ENCODE measurements at regions not wholly inside any gene's neighbourhood (a gene's known extent, or its start where the extent isn't known, plus 50 kb on each side); places are given as distances from the start of the nearest gene placed in this dataset.
"Not testable (repeated sequence)": the region's sequence is repeated elsewhere in the genome, so short reads cannot be mapped to it uniquely, and the experiment has no call there.

DNA sequence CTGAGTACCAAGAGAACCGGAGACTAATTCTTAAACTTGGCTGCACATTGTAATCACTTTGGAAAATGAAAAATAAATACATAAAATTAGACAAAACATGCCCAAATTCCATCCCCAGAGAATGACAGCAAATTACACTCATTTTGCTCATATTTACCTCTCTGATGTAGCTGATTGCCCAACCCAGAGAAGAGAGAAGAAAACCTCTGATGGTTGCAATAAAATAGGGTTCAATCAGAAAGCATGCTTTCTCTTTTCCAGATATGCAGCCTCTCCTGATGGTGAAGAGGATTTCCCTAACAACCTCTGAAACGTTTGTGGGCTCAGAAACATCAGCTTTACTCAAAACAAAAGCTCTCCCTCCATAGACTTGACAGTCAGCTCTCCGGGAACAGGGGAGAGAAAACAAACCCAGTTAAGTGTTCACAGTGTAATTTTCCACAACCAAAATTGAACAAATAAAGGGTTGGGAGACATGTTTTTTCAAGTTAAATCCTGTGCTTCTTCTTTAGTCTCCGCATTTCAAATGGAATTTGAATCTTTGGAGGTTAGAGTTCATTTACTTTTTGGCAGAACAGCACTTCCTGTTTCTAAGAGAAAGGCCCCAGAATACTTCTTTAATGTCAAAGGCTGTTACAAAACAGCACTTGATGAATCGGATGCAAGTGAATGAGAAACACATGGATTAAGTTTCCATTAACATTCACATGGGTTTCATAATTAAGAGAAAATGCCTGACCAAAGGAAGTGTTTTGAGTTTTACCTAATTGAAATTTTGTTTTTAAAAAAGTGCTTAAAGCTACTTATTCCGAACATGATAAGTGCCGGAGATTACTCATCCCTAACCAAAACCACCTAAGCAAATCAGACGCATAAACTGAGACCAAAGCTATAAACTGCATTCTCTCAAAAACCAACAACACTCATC, 570.1 kb upstream of the SYT4 start:
- Histone ChIP-seq H3K4me1 (ENCODE audit: insufficient read depth, low read length) (peaks cover 33% of the 10 kb centered on the region), H3K36me3 (ENCODE audit: insufficient read depth, low read length) (no peaks in the 10 kb centered on the region), H3K4me3 (ENCODE audit: low read length) (no peak overlapping the region), H3K9me3 (ENCODE audit: insufficient read depth, low read depth, low read length) (no peaks in the 10 kb centered on the region), H3K27ac (ENCODE audit: low read depth, low read length) (peak overlapping the region; percentile 76), H3K27me3 (ENCODE audit: insufficient read depth, low read length) (no peaks in the 10 kb centered on the region), H3K9ac (ENCODE audit: low read depth, low read length) (peak overlapping the region; percentile 47; the same call in 1 of the 2 replicates)
- WGBS = 54% methylated on average over 6 of the region's 8 CpGs

DNA sequence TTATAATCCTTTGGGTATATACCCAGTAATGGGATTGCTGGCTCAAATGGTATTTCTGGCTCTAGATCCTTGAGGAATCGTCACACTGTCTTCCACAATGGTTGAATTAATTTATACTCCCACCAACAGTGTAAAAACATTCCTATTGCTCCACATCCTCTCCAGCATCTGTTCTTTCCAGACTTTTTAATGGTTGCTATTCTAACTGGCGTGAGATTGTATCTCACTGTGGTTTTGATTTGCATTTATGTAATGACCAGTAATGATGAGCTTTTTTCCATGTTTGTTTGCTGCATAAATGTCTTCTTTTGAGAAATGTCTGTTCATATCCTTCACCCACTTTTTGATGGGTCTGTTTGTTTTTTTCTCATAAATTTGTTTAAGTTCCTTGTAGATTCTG, 572.5 kb upstream of the SYT4 start:
- H3K27me3 ChIP-seq (ENCODE audit: insufficient read depth, low read length); H3K27ac ChIP-seq (ENCODE audit: low read depth, low read length); H3K36me3 ChIP-seq (ENCODE audit: insufficient read depth, low read length); H3K4me3 ChIP-seq (ENCODE audit: low read length); H3K9ac ChIP-seq (ENCODE audit: low read depth, low read length); H3K9me3 ChIP-seq (ENCODE audit: insufficient read depth, low read depth, low read length): not testable (repeated sequence)
- 100% methylated on average over 2 of the region's 2 CpGs for WGBS
- H3K4me1 ChIP-seq (ENCODE audit: insufficient read depth, low read length) = peaks cover 33% of the 10 kb centered on the region

DNA sequence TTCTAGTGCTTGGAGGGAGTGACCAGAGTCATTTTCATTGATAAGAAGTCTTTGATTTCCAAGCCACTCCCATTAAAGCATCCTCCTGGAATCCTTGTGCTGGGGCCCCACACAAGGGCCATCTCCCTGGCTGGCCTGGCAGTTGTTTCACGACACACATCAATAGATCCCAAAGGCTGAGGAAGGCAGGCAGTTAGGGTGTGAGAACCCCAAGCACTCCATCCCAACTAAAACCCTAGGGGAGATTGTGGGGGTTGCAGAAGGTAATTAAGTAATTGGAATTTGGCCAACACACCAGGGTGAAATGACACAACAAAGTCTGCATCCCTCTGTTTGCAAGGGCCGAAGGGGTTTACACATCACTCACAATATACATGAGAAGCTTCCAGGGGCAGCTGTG, 578.1 kb upstream of the SYT4 start:
- H3K9ac ChIP-seq (ENCODE audit: low read depth, low read length) = no peak overlapping the region
- WGBS = 97% methylated on average over 2 of the region's 2 CpGs

DNA sequence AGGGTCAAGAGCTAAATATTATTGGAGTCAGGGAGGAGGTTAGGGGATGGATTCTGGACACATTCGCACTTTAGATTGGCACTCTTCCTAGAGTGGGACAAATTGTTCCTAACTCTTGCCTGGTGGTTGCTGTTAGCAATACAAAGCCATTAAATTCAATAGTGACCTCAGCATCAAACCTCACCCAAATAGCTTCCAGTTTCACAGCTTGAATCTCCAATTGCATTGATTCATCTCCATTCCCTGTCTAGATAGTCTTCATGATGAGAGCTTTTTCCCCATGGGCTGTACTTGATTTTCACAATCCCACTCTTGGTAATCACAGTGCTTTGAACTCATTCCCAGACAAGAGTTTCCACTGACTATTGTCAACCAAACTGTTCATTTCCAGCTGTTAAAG, 585.9 kb upstream of the SYT4 start:
- H3K9ac ChIP-seq (ENCODE audit: low read depth, low read length) = no peak overlapping the region
- H3K27ac ChIP-seq (ENCODE audit: low read depth, low read length) = no peak overlapping the region
- H3K4me1 ChIP-seq (ENCODE audit: insufficient read depth, low read length) = no peaks in the 10 kb centered on the region
- H3K36me3 ChIP-seq (ENCODE audit: insufficient read depth, low read length) = no peaks in the 10 kb centered on the region
- 95% methylated on average over 1 of the region's 1 CpG for WGBS
- no peak overlapping the region for H3K4me3 ChIP-seq (ENCODE audit: low read length)
- no peaks in the 10 kb centered on the region for H3K9me3 ChIP-seq (ENCODE audit: insufficient read depth, low read depth, low read length)
- no peaks in the 10 kb centered on the region for H3K27me3 ChIP-seq (ENCODE audit: insufficient read depth, low read length)

More for the DNA sequence above, 578.1 kb upstream of the SYT4 start:
- H3K27ac ChIP-seq (ENCODE audit: low read depth, low read length) = no peak overlapping the region
- H3K36me3 ChIP-seq (ENCODE audit: insufficient read depth, low read length) = no peaks in the 10 kb centered on the region
- no peak overlapping the region for H3K4me3 ChIP-seq (ENCODE audit: low read length)
- no peaks in the 10 kb centered on the region for H3K27me3 ChIP-seq (ENCODE audit: insufficient read depth, low read length)
- H3K9me3 ChIP-seq (ENCODE audit: insufficient read depth, low read depth, low read length) = no peaks in the 10 kb centered on the region
- no peaks in the 10 kb centered on the region for H3K4me1 ChIP-seq (ENCODE audit: insufficient read depth, low read length)

DNA sequence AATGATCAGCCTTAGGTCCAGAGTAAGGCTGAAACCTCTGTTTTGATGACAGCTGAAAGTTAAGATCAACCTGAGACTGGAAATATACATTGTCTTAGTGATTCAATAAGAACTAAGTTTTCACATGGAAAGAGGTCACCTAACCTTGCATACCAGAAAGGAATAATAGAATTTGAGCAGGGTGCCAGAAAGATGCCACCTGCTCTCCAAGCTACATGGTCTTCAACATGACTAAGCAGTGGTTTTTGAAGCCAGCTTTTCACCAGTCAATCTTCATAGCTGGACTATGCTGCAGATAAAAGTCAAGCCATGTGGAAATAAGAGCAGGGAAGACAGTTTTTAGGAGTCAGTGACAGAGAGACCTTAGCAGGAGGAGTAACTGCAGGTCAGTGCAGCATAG, 589.4 kb upstream of the SYT4 start:
- Histone ChIP-seq H3K27me3 (ENCODE audit: insufficient read depth, low read length) (no peaks in the 10 kb centered on the region), H3K36me3 (ENCODE audit: insufficient read depth, low read length) (no peaks in the 10 kb centered on the region), H3K4me3 (ENCODE audit: low read length) (no peak overlapping the region), H3K4me1 (ENCODE audit: insufficient read depth, low read length) (no peaks in the 10 kb centered on the region; the same call in 1 of the 2 replicates), H3K9ac (ENCODE audit: low read depth, low read length) (no peak overlapping the region), H3K9me3 (ENCODE audit: insufficient read depth, low read depth, low read length) (no peaks in the 10 kb centered on the region), H3K27ac (ENCODE audit: low read depth, low read length) (no peak overlapping the region)

DNA sequence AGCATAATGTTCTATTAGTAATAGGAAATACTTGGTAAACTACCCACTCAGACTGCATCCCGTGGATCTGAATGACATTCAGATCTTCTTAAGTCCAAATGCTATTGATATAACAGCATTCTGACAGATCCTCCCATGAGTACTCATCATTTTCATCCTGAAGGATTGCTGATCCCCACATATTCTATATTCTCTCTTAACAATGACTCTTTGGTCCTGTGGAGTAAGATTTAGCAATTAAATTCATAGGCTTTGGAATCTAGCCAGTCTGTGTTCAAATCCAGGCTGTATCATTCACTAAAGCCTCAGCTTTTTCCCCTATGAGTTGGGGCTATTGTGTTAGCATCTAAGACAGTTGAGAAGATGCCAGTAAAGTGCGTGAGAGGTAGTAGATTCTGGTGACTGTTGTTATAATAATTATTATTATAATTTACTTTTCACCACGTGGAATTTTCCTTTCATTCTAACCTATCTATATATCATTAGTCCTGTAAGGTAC, 591.3 kb upstream of the SYT4 start:
- Histone ChIP-seq H3K27me3 (ENCODE audit: insufficient read depth, low read length) (no peaks in the 10 kb centered on the region), H3K27ac (ENCODE audit: low read depth, low read length) (no peak overlapping the region), H3K9ac (ENCODE audit: low read depth, low read length) (no peak overlapping the region), H3K9me3 (ENCODE audit: insufficient read depth, low read depth, low read length) (no peaks in the 10 kb centered on the region), H3K36me3 (ENCODE audit: insufficient read depth, low read length) (no peaks in the 10 kb centered on the region), H3K4me1 (ENCODE audit: insufficient read depth, low read length) (no peaks in the 10 kb centered on the region; the same call in 1 of the 2 replicates), H3K4me3 (ENCODE audit: low read length) (no peak overlapping the region)
- WGBS = 87% methylated on average over 2 of the region's 3 CpGs

DNA sequence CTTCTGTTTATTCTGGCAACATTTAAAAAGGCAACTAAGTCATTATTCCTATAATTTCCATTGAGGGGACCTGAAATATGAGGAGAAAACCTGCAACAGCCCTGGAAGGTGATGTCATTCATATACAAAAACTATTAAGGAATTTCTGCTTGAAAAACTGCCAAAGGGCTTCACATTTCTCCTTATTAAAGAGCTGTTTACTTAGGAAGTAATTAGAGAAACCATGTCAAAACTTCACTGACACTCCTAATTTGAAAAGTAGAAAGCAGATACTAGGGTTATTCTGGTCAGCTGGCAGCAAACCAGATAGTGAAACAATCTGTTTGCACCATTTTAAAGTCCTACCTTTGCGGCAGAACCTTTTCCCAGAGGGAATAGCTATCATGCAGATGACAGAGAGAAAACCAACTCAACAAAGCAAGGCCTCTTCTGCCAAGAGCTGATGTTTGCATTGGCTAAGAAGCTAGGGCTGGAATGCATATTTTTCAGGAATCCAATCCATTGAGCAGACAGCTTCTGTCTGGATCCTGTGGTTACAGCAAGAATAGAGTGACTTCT, 592.2 kb upstream of the SYT4 start:
- 94% methylated on average over 1 of the region's 1 CpG for WGBS

DNA sequence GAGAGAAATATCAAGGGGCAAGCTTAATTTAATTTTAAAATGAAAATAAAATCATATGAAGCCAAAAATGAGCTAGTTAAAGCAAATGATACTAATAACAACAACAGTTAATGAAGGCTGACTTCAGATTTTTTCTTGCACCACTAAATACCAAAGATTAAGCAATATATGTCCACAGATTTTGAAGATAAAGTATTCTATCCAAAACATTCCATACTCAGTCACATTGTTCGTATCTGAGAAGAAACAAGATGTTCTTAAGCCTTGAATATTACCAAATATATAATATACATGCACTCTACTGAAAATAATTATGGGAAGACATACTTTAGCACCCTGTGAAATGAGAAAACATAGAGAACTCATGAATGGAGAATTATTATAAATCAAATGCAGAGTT, 593.3 kb upstream of the SYT4 start:
- 100% methylated on average over 1 of the region's 1 CpG for WGBS
- no peaks in the 10 kb centered on the region for H3K36me3 ChIP-seq (ENCODE audit: insufficient read depth, low read length)
- no peaks in the 10 kb centered on the region; the same call in 1 of the 2 replicates for H3K4me1 ChIP-seq (ENCODE audit: insufficient read depth, low read length)

More for the DNA sequence above, 592.2 kb upstream of the SYT4 start:
- Histone ChIP-seq H3K27me3 (ENCODE audit: insufficient read depth, low read length) (no peaks in the 10 kb centered on the region), H3K27ac (ENCODE audit: low read depth, low read length) (no peak overlapping the region), H3K36me3 (ENCODE audit: insufficient read depth, low read length) (no peaks in the 10 kb centered on the region), H3K4me3 (ENCODE audit: low read length) (no peak overlapping the region), H3K9me3 (ENCODE audit: insufficient read depth, low read depth, low read length) (no peaks in the 10 kb centered on the region), H3K9ac (ENCODE audit: low read depth, low read length) (no peak overlapping the region), H3K4me1 (ENCODE audit: insufficient read depth, low read length) (no peaks in the 10 kb centered on the region; the same call in 1 of the 2 replicates)

DNA sequence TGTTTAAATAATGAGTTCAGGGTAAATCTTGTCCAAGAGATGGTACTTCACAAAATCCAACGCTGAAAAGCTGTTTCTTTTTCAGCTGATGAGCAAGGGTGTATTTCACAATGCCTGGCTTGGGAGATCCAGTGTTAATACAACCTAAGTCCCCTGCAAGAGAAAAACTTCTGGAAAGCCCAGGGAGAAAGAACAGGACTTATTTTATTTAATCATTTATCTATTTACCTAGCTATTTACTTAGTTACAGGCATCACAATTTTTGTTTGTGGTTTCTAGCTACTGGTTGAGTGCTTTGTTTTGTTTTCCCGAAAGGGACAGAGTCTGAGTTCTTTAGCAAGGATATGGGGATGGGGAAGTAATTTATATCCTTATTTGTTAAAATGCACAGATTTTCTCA, 598.2 kb upstream of the SYT4 start:
- no peak overlapping the region for H3K9ac ChIP-seq (ENCODE audit: low read depth, low read length)
- peaks cover 3% of the 10 kb centered on the region for H3K4me1 ChIP-seq (ENCODE audit: insufficient read depth, low read length)
- H3K27me3 ChIP-seq (ENCODE audit: insufficient read depth, low read length) = no peaks in the 10 kb centered on the region
- WGBS = 86% methylated on average over 2 of the region's 2 CpGs
- H3K9me3 ChIP-seq (ENCODE audit: insufficient read depth, low read depth, low read length) = no peaks in the 10 kb centered on the region
- H3K36me3 ChIP-seq (ENCODE audit: insufficient read depth, low read length) = no peaks in the 10 kb centered on the region
- no peak overlapping the region for H3K27ac ChIP-seq (ENCODE audit: low read depth, low read length)
- no peak overlapping the region for H3K4me3 ChIP-seq (ENCODE audit: low read length)

More for the DNA sequence above, 593.3 kb upstream of the SYT4 start:
- Histone ChIP-seq H3K27ac (ENCODE audit: low read depth, low read length) (no peak overlapping the region), H3K9me3 (ENCODE audit: insufficient read depth, low read depth, low read length) (no peaks in the 10 kb centered on the region), H3K27me3 (ENCODE audit: insufficient read depth, low read length) (no peaks in the 10 kb centered on the region), H3K9ac (ENCODE audit: low read depth, low read length) (no peak overlapping the region), H3K4me3 (ENCODE audit: low read length) (no peak overlapping the region)

DNA sequence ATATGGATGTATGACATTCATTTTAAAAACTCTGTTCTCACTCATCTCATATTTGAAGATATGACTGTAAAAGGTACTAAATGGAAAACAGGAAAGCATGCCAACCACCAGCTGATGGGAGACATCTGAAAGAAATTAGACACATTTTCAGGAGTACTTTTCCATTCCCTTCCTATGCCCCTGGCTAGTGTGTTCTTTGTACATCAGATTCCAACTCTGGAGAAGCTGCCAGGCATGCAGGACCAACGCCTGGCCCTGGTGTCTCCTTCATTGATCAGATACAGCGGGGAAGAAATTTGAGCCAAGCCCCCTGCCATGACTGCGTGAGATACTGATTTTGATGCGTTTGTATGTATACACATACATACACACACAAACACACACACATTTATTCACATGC, 599.0 kb upstream of the SYT4 start:
- 98% methylated on average over 4 of the region's 4 CpGs for WGBS
- H3K27me3 ChIP-seq (ENCODE audit: insufficient read depth, low read length) = no peaks in the 10 kb centered on the region

DNA sequence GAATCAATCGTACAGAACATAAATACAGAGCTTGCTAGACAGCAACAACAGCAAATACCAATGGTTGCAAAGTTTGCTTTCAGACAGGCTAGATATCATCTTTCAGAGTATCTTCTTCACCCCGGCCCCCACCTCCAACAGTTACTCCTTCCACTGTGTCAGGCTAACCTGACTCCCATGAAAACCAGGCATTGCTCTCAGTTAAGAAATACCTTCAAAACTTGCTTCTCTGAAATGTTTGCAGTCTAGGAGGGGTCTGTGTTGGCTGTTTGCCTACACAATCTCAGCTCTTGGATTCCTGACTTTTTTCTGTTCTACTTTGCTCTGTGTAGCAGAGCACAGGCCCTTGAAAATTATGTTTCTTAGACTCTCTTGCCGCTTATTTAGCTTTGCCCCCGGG, 599.5 kb upstream of the SYT4 start:
- WGBS = 93% methylated on average over 4 of the region's 4 CpGs

More for the DNA sequence above, 599.0 kb upstream of the SYT4 start:
- no peak overlapping the region for H3K27ac ChIP-seq (ENCODE audit: low read depth, low read length)
- H3K4me3 ChIP-seq (ENCODE audit: low read length) = no peak overlapping the region
- H3K4me1 ChIP-seq (ENCODE audit: insufficient read depth, low read length) = peaks cover 3% of the 10 kb centered on the region
- H3K36me3 ChIP-seq (ENCODE audit: insufficient read depth, low read length) = no peaks in the 10 kb centered on the region
- H3K9ac ChIP-seq (ENCODE audit: low read depth, low read length) = no peak overlapping the region
- no peaks in the 10 kb centered on the region for H3K9me3 ChIP-seq (ENCODE audit: insufficient read depth, low read depth, low read length)

More for the DNA sequence above, 599.5 kb upstream of the SYT4 start:
- no peaks in the 10 kb centered on the region for H3K9me3 ChIP-seq (ENCODE audit: insufficient read depth, low read depth, low read length)
- H3K4me1 ChIP-seq (ENCODE audit: insufficient read depth, low read length) = peaks cover 3% of the 10 kb centered on the region
- H3K4me3 ChIP-seq (ENCODE audit: low read length) = no peak overlapping the region
- H3K36me3 ChIP-seq (ENCODE audit: insufficient read depth, low read length) = no peaks in the 10 kb centered on the region
- no peaks in the 10 kb centered on the region for H3K27me3 ChIP-seq (ENCODE audit: insufficient read depth, low read length)
- no peak overlapping the region for H3K27ac ChIP-seq (ENCODE audit: low read depth, low read length)
- no peak overlapping the region for H3K9ac ChIP-seq (ENCODE audit: low read depth, low read length)

Measured in HUES64 (cell line).